ENCODE measurements at regions not wholly inside any gene's neighbourhood (a gene's known extent, or its start where the extent isn't known, plus 50 kb on each side); places are given as distances from the start of the nearest gene placed in this dataset.
"Not testable (repeated sequence)": the region's sequence is repeated elsewhere in the genome, so short reads cannot be mapped to it uniquely, and the experiment has no call there.

DNA sequence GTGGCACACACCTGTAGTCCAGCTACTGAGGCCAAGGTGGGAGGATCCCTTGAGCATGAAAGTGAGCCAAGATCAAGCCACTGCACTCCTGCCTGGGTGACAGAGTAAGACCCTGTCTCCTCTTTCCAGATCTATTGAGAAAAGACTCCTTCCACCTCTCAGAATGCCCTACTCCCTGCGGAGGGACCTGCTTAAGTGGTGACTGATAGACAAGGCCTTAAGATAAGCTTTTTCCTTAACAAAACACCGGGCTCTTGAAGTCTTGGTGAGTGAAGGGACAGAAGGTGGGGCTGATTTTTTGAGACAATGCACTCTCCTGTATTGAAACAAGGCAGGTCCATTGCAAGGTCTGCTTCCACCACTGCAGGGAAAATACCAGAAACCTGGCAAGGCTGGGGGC, 338.4 kb upstream of the FRG2C start:
- DNase-seq, result no peak

DNA sequence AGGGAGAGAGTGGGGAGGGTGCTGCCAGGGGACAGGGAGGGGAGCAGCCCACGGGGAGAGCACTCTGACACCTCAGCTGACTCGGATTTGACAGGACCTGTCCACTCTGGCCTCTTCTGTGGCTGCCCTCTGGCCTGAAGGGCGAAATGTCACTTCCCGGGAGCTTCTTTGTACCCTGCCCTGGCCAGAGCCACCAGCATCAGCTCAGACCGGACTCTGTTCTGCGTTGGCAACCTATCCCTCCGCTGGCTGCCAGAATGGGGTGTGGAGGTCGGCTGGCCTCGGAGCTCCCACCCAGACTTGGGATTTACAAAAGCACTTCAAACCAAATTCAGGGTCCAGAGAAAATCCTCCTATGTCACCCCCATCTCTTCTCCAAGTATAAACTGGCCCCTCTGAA, 336.7 kb upstream of the FRG2C start:
- no peak for DNase-seq

DNA sequence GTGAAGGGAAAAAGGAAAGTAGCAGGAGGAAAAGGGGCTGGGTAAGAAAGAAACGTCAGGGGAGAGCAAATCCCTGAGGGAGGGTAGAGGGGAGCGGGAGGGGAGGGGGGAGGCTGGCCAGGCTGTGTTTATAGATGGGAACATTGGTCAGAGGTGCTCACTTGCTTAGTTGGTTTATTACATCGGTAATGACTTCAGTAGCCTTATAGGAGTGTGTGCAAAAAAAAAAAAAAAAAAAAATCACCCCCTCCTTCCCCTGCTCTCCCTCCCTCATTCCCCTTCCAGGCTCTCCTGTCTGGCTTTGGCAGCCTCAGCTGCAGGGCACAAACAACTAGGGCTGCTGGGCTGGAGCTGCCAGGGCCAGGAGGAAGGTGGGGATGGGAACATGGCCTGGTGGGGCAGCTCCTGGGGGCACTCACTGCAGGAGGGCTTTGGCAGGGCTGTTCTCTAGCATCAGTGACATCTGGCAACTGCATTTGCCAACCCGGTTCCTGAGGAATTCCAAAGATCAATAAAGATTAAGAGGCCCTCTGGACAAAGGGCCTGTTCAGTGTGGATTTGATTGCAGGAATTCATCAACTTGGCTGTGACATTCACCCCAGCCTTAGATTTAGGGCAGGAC, 334.5 kb upstream of the FRG2C start:
- no peak for DNase-seq

DNA sequence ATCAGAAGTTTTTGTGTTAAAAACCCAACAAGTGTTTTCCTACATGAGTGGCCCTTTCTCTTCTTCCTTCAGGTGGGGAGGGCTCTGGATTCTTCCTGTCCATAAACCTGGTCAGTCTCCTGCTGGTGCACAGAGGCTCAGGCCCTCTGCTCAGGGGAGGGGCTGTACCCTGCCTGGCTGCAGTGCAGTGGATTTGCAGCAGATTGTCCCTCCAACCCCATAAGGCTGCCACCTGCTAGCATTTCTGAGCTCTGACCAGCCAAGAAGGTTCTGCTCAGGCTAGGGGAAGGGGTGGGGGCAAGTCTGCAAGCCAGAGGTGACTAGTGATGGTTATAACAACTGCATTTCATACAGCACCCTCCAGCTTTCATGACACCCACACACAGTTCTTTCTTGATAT, 333.7 kb upstream of the FRG2C start:
- not testable (repeated sequence) for DNase-seq

DNA sequence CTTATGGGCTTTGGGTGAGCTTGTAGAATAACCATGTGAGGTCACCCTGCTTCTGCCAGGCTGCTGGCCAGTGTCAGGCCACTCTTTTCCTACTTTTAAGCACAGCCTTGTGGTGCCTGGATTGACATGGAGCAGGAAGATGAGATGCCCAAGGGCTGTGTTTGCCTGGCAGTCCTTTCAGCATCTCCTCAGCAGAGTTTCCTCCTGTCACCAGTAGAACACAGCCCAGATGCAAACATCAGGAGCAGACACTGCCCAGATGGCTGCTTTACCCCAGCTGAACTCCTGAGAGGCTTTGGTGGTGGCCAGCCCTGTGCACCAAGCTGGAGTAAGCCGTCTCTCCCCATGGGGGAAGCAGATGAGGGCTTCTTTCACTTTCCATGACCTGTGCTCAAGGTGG, 332.0 kb upstream of the FRG2C start:
- not testable (repeated sequence) for DNase-seq

DNA sequence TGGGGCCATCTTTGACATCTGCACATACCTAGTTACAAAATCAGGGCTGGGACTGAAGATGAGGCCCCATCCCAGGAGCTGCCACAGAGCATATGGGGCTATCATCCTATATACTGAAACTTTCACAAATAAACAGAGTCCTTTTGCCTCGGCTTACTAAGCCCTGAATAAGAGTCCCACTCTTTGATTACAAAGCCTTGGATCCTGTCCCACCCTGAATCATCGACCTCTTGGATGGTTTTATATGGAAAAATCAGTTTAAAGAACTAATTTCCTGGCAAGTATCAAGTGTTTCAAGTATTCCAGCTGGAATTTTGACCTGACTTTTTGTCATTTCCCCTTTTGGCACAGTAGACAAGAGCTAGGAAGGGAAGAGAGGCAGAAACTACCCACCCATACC, 331.3 kb upstream of the FRG2C start:
- DNase-seq, result no peak

DNA sequence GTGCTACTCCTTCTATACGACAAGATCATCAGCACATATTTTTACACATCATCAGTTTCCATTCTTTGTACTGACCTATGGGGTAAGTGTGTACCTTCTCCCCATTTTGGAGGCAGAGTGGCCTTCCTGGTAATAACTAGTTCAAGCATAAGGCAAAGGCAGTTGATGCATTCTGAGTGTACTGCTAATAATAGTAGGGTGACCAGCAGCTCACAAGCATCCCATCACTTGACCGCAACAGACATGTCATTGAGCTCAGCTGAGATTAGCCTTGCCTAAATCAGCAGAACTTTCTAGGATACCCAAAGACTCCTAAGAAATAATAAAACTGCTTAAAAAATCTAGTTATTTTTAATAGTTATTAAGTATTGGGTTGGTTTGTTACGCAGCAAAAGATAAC, 329.8 kb upstream of the FRG2C start:
- DNase-seq, result no peak

DNA sequence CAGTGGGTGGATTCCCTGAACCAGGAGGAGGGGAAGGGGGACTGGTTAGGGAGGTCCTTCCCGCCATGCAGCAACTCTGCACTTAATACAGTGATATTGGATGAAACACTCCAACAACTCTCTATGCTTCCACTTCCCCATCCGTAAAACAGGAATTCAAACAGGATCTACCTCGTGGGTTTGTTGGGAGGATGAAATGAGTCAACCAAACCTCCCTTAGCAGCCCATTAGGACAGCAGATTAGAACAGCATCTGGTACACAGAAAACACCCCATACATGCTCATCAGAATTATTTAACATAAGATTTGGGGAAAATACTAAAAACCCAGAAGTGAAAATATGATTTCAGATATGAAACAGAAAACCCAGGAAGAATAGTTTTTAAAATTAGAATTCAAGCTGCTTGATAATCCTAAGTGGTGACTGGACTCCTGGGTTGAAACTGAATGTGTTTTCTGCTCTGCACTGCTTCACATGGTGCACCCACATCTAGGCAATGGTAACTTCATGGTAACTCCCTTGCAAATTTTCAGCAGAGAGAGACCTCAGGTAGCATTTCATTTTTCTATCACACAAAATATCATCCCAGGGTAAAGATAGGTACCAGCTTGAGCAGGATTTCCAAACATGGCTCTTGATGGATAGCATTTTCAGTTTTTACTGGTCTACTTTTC, 326.8 kb upstream of the FRG2C start:
- DNase-seq, result no peak

DNA sequence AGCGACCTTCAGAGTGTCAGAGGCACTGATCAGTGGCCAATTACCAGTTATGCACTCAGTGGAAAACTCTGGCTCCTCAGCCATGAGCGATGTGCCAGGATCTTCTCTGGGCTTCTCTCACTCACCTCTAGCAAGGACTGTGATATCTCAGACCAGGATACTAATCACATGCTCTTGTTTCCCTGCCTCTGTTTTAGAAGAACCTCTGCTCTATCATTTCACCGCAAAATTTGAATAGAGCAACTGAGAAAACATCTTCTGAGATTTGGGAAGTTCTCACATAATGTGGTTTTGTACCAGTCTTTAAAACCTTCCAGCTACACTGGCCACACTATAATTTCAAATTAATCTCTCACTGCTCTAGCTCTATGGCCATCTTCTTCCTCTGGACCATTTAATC, 325.8 kb upstream of the FRG2C start:
- DNase-seq, result no peak

DNA sequence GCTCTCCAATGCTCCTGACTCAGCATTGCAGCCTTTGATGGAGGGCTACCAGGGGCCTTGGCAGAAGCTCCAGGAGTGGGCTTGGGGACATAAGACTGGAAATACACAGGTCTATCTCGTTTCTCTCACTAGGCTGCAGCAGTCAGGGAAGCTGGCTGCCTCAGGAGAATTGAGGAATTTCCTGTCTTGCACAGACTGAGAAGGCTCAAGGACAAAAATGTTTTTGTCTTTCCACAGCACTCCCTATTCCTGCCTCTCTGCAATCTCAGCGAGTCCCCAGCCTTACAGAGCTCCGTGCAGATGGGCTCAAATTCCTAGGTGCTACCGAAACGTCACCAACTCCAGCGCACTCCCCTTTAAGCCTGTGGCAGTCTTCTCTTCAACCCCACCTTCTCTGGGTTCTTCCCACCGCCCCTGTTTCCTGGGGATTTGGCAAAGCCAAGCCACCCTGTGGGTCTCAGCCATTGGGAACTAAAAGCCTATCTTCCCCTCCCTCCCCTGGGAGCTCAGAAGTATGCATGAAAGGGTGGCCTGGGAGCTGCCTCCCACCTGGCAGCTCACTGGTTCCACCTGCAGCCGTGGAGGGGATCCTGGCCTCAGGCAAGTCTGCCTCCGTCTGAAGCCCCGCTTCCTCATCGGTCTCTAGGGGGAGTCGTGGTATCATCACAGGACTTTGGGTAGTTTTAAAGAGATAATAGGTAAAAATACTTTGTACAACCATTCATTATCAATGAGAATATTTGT, 322.6 kb upstream of the FRG2C start:
- DNase-seq, result no peak

DNA sequence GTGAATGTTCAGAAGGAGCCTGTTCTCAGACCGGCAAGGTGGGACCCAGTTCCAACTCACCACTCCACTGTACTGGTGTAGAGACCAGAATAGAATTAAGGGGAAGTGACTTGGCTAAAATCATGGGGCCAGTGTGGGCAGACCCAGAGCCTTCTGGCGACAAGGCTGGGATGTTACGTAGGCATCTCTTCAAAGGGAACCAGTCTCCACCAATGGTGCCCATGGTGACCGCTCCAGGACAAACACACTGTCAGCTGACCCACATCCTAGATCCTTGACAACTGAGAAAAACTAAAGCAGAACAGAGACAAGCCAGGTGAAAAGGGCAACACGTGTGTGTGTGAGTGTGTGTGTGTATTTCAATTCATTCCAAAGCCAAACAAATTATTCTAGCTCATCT, 321.7 kb upstream of the FRG2C start:
- DNase-seq, result no peak

DNA sequence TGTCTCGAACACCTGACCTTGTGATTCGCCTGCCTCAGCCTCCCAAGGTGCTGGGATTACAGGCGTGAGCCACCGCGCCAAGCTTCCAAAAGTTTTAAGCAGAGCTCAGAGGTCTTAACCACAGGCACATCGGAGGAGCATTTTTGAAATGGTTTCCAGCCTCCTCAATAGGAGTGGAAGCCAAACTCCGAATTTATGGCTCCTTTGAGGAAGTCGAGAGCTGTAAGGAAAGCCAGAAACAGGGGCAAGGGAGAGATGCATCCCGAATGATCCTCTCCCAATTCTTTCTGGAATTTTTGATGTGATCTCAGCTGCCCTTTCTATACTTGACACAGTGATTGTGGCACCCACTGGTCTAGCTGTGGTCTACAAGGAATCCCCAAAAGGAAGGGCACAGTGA, 313.6 kb upstream of the FRG2C start:
- DNase-seq, result not testable (repeated sequence)

DNA sequence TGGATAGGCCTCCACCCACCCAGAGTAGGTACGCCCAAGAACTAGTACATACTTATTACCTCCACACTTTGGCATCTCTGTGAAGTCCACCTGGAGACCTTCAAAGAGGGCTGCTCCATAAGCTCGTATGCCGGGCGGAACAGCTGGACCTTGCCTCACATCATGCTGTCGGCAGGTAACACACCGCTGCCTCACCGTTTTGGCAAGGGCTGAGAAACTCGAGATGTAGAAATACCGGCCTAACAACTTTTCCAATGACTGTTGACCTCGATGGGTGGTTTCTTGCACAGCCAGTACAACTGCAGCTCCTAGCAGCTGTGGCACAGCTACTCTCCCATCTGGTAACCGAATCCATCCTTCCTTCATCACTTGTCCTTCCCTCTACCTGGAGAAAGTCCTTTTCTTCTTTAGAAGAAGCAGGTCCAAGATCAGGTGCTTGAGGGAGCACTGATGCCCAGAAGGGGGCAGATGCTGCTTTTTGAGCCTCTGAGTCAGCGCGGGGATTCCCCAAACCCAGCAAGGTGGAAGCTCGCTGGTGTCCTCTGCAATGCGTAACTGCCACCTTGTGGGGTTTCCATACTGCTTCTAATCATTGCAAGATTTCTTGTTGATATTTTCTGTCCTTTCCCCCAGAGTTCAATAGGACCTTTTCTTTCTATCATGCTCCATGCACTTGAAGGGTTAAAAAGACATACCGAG, 301.9 kb upstream of the FRG2C start:
- DNase-seq, result not testable (repeated sequence)

DNA sequence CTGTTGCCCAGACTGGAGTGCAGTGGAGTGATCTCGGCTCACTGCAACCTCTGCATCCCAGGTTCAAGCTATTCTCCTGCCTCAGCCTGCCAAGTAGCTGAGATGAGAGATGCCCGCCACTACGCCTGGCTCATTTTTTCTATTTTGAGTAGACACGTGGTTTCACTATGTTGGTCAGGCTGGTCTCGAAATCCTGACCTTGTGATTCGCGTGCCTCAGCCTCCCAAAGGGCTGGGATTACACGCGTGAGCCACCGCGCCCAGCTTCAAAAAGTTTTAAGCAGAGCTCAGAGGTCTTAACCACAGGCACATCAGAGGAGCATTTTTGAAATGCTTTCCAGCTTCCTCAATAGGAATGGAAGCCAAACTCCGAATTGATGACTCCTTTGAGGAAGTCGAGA, 291.2 kb upstream of the FRG2C start:
- not testable (repeated sequence) for DNase-seq

DNA sequence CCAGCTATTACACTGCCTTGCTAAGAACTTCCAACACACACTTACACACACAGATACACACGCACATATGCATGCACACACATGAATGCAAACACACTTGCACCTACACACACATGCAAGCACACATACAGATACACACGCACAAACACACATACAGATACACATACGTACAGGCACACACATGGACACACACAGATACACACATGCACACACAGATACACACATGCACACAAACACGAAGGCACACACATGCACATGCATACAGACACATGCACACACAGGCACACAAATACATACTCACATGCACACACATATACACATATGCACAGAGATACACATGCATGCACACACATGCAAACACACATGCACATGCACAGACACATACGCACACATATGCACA, 284.3 kb upstream of the FRG2C start:
- not testable (repeated sequence) for DNase-seq

DNA sequence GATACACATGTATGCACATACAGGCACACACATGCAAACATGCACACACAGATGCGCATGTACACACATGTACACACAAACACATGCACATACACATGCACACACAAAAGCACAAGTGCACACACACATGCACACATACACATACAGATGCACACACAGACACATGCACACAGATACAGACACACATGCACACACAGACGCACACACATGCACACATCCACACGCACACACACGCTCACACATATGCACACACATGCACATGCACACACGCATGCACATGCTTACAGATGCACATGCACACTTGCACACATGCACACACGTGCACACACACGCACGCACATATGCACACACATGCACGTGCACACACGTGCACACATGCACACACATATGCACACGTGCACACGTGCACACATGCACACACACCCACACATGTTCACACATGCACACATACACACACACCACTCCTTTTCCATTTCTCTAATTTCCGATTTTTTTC, 283.8 kb upstream of the FRG2C start:
- no peak for DNase-seq

DNA sequence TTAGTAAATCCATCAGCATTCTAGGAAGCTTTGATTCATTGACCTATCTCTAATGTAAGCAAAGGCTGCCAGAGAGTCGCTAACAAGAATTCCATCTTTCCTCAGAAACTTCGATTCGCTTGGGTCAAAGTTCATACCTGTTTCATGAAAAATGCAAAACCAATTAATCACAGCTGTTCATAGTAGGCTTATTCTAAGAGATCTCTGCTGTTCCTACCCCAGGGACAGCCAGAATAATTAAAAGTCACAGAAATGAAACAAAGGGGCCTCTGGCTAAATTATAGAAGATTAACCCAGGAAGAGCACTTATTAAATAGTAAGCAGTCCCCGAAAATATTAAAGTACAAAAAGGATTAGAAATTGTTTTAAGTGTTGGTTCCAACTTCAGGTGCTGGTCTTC, 280.1 kb upstream of the FRG2C start:
- not testable (repeated sequence) for DNase-seq

DNA sequence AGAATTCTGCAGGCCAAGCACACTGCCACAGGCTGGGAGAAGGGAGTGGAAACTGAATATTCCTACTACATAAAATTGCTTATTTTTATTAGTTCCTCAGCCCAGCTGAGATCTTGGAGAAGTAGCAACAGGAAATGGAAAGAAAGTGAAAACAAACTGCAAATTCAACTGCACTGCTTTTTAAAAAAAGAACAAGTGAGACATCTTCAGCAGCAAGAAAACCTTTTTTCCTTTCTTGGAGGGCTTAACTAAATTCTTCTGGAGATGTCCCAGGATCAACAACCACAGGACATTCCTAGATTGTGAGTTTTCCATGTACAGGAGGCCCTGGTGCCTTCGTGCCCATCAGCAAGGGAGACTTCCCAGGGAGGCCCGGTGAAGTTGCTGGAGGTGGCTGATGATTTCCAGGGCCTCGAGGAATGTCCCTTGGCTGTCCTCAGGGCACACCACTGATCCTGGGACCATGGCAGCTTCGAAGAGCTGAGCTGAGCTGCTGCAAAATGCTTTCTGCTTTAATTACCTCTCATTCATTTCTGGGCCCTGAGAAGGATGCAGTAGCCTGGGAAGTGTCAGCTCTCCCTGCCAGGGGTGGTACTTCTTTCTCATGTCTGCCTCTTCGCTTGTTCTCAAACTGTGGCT, 275.5 kb upstream of the FRG2C start:
- not testable (repeated sequence) for DNase-seq

DNA sequence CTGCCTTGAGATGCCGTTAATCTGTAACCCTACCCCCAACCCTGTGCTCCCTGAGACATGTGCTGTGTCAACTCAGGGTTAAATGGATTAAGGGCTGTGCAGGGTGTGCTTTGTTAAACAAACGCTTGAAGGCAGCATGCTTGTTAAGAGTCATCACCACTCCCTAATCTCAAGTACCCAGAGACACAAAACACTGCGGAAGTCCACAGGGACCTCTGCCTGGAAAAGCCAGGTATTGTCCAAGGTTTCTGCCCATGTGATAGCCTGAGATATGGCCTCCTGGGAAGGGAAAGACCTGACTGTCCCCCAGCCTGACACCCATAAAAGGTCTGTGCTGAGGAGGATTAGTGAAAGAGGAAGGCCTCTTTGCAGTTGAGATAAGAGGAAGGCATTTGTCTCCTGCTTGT, 270.8 kb upstream of the FRG2C start:
- not testable (repeated sequence) for DNase-seq

DNA sequence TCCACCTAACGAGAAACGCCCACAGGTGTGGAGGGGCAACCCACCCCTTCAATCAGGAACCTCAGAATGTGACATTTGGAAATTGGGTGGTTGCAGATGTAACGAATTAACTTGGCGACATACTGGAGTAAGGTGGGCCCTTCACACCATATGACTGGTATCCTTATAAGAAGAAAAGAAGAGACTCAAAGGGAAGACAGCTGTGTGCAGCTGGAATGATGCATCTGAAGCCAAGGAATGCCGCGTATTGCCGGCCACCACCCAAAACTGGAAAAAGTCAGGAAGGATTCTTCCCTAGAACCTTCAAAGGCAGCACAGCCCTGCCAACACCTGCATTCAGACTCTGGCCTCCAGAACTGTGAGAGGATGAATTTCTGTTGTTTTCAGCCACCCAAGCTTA, 270.0 kb upstream of the FRG2C start:
- DNase-seq, result not testable (repeated sequence)

DNA sequence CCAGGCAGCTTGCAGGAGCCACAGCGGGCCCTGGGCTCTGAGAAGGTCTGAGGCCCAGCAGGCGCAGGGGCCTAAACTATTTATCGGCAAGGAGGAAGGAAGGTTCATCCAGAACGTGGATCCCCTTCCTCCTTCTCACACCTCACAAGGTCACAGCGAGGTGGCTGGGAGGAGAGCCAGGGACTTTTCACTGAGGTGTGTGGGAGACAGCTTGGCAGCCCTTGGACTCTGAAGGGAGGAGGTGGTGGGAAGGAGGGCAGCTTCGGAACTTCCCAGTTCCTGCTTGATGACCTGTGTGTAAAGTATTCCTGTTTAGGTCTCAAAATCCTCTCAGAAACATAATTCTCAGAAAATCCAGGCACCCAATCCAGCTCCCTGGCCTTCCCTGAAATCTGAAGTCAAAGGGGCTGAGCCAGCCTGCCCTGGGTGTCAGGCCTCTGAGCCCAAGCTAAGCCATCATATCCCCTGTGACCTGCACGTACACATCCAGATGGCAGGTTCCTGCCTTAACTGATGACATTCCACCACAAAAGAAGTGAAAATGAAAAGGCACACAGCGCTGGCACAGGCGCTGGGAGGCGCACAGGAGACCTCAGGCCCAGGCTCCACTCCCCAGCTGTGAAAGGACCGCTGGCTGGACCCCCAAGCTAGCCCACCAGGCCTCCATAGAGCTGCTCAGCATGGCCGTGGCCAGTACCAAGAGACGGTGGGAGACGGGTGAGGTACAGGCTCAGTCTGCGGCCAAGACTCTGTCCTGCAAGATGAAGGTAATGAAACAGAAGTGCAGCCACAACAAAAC, 269.4 kb upstream of the FRG2C start:
- DNase-seq, result not testable (repeated sequence)

All from NCI-H2171 treated with DMSO at 0.1 percent for 48 hours (cell line).